Activated B cell treated with CpG ODN at 0.5 μM for 24 hours (primary cell): ENCODE measurements at regions not wholly inside any gene's neighbourhood (a gene's known extent, or its start where the extent isn't known, plus 50 kb on each side); places are given as distances from the start of the nearest gene placed in this dataset.

Experiments
- ATAC-seq: fragments of 200-7000 bp; cut with Tn5 transposase; one replicate; pipeline ENCODE4 v1.10.0; 2021; ENCODE audit warnings: low read depth, mild to moderate bottlenecking, moderate library complexity
- CTCF ChIA-PET: fragments of 350-600 bp; sonication (Branson Sonifier 250); formaldehyde crosslinking; loops from one replicate; lab custom pipeline; 2021; ENCODE audit warnings: antibody characterized with exemption; lab: Charles Lee
- POLR2A ChIA-PET: fragments of 350-600 bp; sonication (Branson Sonifier 250); formaldehyde crosslinking; loops from one replicate; lab custom pipeline; 2021; ENCODE audit warnings: antibody characterized with exemption; lab: Charles Lee
- DNase-seq: peaks from one replicate; pipeline ENCODE4 v3.0.0; 2022
- H3K27ac Mint-ChIP-seq: one replicate; pipeline ENCODE4 v1.8.0; 2020; ENCODE audit warnings: mixed read lengths
- H3K27me3 Mint-ChIP-seq: one replicate; pipeline ENCODE4 v1.8.0; 2021; ENCODE audit warnings: mixed read lengths
- H3K36me3 Mint-ChIP-seq: one replicate; pipeline ENCODE4 v1.8.0; 2021; ENCODE audit warnings: low read depth, mixed read lengths
- H3K4me1 Mint-ChIP-seq: one replicate; pipeline ENCODE4 v1.8.0; 2021; ENCODE audit warnings: mixed read lengths
- H3K4me3 Mint-ChIP-seq: one replicate; pipeline ENCODE4 v1.8.0; 2020; ENCODE audit warnings: mild to moderate bottlenecking, mixed read lengths
- H3K9me3 Mint-ChIP-seq: one replicate; pipeline ENCODE4 v1.8.0; 2020; ENCODE audit warnings: mixed read lengths
- intact Hi-C: fragments of 100-400 bp; cut with micrococcal nuclease; formaldehyde crosslinking; loops from one replicate; pipeline ENCODE4 v1.15.1; 2024
- TF ChIP-seq, protein P1 (sequence below): fragments of 200-600 bp; IDR thresholded peaks from one replicate; pipeline ENCODE4 v1.8.0; 2022; ENCODE audit warnings: antibody characterized with exemption, mild to moderate bottlenecking

GRCh38 chr1:209231476-209232156, 351.9 kb upstream of the CAMK1G start:
- Mint-ChIP-seq H3K27me3 (peaks cover 2% of the 10 kb centered on the region), H3K4me1 (no peaks in the 10 kb centered on the region), H3K4me3 (no peak overlapping the region), H3K9me3 (peaks cover 7% of the 10 kb centered on the region), H3K36me3 (no peaks in the 10 kb centered on the region), H3K27ac (no peak overlapping the region)
- no peak for DNase-seq
- intact Hi-C loops: no loop called here
- no peak for ATAC-seq
- TF ChIP-seq, protein P1, sequence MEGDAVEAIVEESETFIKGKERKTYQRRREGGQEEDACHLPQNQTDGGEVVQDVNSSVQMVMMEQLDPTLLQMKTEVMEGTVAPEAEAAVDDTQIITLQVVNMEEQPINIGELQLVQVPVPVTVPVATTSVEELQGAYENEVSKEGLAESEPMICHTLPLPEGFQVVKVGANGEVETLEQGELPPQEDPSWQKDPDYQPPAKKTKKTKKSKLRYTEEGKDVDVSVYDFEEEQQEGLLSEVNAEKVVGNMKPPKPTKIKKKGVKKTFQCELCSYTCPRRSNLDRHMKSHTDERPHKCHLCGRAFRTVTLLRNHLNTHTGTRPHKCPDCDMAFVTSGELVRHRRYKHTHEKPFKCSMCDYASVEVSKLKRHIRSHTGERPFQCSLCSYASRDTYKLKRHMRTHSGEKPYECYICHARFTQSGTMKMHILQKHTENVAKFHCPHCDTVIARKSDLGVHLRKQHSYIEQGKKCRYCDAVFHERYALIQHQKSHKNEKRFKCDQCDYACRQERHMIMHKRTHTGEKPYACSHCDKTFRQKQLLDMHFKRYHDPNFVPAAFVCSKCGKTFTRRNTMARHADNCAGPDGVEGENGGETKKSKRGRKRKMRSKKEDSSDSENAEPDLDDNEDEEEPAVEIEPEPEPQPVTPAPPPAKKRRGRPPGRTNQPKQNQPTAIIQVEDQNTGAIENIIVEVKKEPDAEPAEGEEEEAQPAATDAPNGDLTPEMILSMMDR: no peak
- ChIA-PET POLR2A (no interaction called here), CTCF (no interaction called here)

DNA sequence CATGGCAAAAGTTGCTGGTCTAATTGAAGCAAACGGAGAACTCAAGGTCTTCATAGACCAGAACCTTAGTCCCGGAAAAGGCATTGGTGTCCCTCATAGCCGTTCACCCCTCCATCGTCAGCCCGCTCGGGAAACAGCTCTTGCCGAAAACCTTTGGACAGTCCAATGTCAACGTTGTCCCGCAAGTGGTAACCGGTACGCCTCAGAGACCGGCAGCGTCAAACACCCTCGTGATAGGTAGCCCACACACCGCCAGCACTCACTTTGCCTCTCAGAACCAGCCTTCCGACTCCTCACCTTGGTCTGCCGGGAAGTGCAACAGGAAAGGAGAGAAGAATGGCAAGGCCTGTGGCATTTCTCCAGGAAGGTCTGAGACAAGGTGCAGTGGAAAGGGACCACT, 351.3 kb upstream of the CAMK1G start:
- ChIA-PET POLR2A (no interaction called here), CTCF (no interaction called here)
- peaks cover 7% of the 10 kb centered on the region for H3K9me3 Mint-ChIP-seq
- DNase-seq (no peak), ATAC-seq (no peak)
- TF ChIP-seq, protein P1: no peak
- no peak overlapping the region for H3K4me3 Mint-ChIP-seq
- H3K4me1 Mint-ChIP-seq: no peaks in the 10 kb centered on the region
- H3K36me3 Mint-ChIP-seq: no peaks in the 10 kb centered on the region
- peaks cover 2% of the 10 kb centered on the region for H3K27me3 Mint-ChIP-seq
- no peak overlapping the region for H3K27ac Mint-ChIP-seq
- intact Hi-C loops: no loop called here

- H3K4me3 Mint-ChIP-seq: no peak overlapping the region
- intact Hi-C loops: no loop called here
- CTCF ChIA-PET: no interaction called here
- no peaks in the 10 kb centered on the region for H3K36me3 Mint-ChIP-seq
- no peaks in the 10 kb centered on the region for H3K4me1 Mint-ChIP-seq
- no peak overlapping the region for H3K27ac Mint-ChIP-seq
- DNase-seq: no peak
- POLR2A ChIA-PET: no interaction called here
- TF ChIP-seq, protein P1: no peak
- peaks cover 7% of the 10 kb centered on the region for H3K9me3 Mint-ChIP-seq
- H3K27me3 Mint-ChIP-seq: peaks cover 2% of the 10 kb centered on the region
- no peak for ATAC-seq
These were observed 350.8 kb upstream of the CAMK1G start for GRCh38 chr1:209232759-209233158.

DNA sequence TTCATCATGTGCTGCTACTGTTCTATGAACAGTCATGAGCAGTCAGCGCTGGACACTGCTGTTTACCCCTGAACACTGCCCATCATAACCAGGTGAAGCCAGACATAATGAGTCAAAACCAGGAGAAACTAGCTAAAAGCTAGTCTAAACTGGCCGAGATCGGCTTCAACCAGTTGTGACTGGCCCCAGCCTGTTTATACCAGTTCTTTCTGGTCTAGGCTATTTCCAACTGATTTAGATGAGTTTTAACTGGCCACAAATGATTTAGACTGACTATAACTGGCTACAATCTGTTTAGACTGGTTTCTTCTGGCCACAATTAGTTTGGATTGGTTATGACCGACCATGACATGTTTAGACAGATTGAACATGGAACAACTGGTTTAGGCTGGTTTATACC, 348.3 kb upstream of the CAMK1G start:
- ATAC-seq: no peak
- no peak overlapping the region for H3K4me3 Mint-ChIP-seq
- TF ChIP-seq, protein P1: no peak
- H3K27ac Mint-ChIP-seq: no peak overlapping the region
- CTCF ChIA-PET: no interaction called here
- H3K27me3 Mint-ChIP-seq: no peaks in the 10 kb centered on the region
- POLR2A ChIA-PET: no interaction called here
- peaks cover 7% of the 10 kb centered on the region for H3K9me3 Mint-ChIP-seq
- intact Hi-C loops: no loop called here
- H3K4me1 Mint-ChIP-seq: no peaks in the 10 kb centered on the region
- DNase-seq: no peak
- no peaks in the 10 kb centered on the region for H3K36me3 Mint-ChIP-seq

DNA sequence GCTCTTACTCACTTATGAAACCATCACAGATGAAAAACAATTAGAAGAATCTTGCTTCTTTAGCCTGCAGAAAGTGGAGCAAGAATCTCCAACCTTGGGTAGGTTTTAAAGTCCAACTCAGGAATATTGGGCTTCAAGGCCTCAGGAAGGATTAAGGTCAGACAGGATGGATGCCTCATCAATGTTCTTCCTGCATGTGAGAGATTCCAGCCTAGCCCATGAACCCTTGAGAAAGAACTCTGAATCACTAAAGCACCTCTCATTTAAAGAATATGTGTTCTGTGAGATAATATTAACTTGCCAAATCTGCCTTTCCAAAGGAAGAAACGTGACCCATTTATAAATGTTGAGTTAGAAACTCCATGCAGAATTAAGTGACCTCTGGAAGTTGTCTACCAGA, 345.2 kb upstream of the CAMK1G start:
- Mint-ChIP-seq H3K4me1 (no peaks in the 10 kb centered on the region), H3K9me3 (no peaks in the 10 kb centered on the region), H3K4me3 (no peak overlapping the region), H3K27me3 (no peaks in the 10 kb centered on the region), H3K27ac (no peak overlapping the region), H3K36me3 (no peaks in the 10 kb centered on the region)
- ATAC-seq (no peak), DNase-seq (no peak)
- ChIA-PET POLR2A (no interaction called here), CTCF (interaction anchor here (1.8 kb wide), 1 partner anchor 10 kb away, joined by 9 read pairs; no protein-coding TSS in a partner anchor)
- intact Hi-C loops: no loop called here
- TF ChIP-seq, protein P1: no peak
